Hindlimb muscle (tissue), 1 donor: ENCODE measurements at regions not wholly inside any gene's neighbourhood (a gene's known extent, or its start where the extent isn't known, plus 50 kb on each side); places are given as distances from the start of the nearest gene placed in this dataset.

Source experiments
- DNase-seq: peaks from one replicate; pipeline ENCODE4 v3.0.0-alpha.2; 2013

- no peak for DNase-seq
Observed at GRCh38 chr21:41671212-41671762, 95.6 kb downstream of the RIPK4 start.

- no peak for DNase-seq
Observed at GRCh38 chr21:41670056-41670805, 96.6 kb downstream of the RIPK4 start.

GRCh38 chr21:41669533-41669830 is 97.4 kb downstream of the RIPK4 start:
- no peak for DNase-seq

- DNase-seq = no peak
Observed at GRCh38 chr21:41668686-41669532, 97.9 kb downstream of the RIPK4 start.

- no peak for DNase-seq
Observed at GRCh38 chr21:41668051-41668541, 98.8 kb downstream of the RIPK4 start.

GRCh38 chr21:41667136-41667535 is 99.7 kb downstream of the RIPK4 start:
- DNase-seq = no peak

- DNase-seq = no peak
Observed at GRCh38 chr21:41666641-41667081, 100.2 kb downstream of the RIPK4 start.

GRCh38 chr21:41665766-41666595 is 100.9 kb downstream of the RIPK4 start:
- DNase-seq = no peak

GRCh38 chr21:41664881-41665765 is 101.7 kb downstream of the RIPK4 start:
- DNase-seq = no peak

- DNase-seq = no peak
Observed at GRCh38 chr21:41663805-41664788, 102.8 kb downstream of the RIPK4 start.

GRCh38 chr21:41662761-41663160 is 104.1 kb downstream of the RIPK4 start:
- DNase-seq = no peak

GRCh38 chr21:41662161-41662560 is 104.7 kb downstream of the RIPK4 start:
- DNase-seq = no peak

- DNase-seq = no peak
Observed at GRCh38 chr21:41660748-41661147, 106.1 kb downstream of the RIPK4 start.

- DNase-seq = no peak
Observed at GRCh38 chr21:41659791-41660560, 106.9 kb downstream of the RIPK4 start.

GRCh38 chr21:41656946-41657525 is 109.8 kb downstream of the RIPK4 start:
- no peak for DNase-seq

- DNase-seq = no peak
Observed at GRCh38 chr21:41655259-41655658, 111.6 kb downstream of the RIPK4 start.

- no peak for DNase-seq
Observed at GRCh38 chr21:41653954-41654491, 112.8 kb downstream of the RIPK4 start.

GRCh38 chr21:41653243-41653953 is 113.5 kb downstream of the RIPK4 start:
- no peak for DNase-seq
